ENCODE measurements at regions not wholly inside any gene's neighbourhood (a gene's known extent, or its start where the extent isn't known, plus 50 kb on each side); places are given as distances from the start of the nearest gene placed in this dataset.

DNA sequence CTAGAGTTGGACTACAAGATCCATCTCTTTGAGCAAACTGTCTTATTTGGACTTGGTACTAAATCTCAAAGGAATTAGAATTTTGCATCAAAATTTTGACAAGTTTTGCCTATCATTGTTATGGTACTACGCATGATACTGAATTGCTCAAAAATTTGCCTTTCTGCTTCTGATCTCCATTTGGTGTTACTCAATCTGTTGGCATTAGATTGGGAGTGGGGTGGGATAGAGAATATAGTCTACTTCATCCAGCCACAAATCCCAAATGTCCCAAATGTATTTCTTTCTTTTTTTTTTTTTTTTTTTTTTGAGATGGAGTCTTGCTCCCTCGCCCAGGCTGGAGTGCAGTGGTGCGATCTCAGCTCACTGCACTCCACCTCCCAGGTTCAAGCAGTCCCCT lies 204.8 kb downstream of the TANC2 start:
- TF ChIP-seq CTCF (IDR thresholded peaks at IDR 0.05) (no peak), TAF1 (IDR thresholded peaks at IDR 0.05; ENCODE audit: borderline replicate concordance, low read depth, low read length) (no peak)
- TF ChIP-seq, protein P1, sequence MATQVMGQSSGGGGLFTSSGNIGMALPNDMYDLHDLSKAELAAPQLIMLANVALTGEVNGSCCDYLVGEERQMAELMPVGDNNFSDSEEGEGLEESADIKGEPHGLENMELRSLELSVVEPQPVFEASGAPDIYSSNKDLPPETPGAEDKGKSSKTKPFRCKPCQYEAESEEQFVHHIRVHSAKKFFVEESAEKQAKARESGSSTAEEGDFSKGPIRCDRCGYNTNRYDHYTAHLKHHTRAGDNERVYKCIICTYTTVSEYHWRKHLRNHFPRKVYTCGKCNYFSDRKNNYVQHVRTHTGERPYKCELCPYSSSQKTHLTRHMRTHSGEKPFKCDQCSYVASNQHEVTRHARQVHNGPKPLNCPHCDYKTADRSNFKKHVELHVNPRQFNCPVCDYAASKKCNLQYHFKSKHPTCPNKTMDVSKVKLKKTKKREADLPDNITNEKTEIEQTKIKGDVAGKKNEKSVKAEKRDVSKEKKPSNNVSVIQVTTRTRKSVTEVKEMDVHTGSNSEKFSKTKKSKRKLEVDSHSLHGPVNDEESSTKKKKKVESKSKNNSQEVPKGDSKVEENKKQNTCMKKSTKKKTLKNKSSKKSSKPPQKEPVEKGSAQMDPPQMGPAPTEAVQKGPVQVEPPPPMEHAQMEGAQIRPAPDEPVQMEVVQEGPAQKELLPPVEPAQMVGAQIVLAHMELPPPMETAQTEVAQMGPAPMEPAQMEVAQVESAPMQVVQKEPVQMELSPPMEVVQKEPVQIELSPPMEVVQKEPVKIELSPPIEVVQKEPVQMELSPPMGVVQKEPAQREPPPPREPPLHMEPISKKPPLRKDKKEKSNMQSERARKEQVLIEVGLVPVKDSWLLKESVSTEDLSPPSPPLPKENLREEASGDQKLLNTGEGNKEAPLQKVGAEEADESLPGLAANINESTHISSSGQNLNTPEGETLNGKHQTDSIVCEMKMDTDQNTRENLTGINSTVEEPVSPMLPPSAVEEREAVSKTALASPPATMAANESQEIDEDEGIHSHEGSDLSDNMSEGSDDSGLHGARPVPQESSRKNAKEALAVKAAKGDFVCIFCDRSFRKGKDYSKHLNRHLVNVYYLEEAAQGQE (IDR thresholded peaks at IDR 0.05; ENCODE audit: low read depth, low read length) = no peak
- TF ChIP-seq, protein P2, sequence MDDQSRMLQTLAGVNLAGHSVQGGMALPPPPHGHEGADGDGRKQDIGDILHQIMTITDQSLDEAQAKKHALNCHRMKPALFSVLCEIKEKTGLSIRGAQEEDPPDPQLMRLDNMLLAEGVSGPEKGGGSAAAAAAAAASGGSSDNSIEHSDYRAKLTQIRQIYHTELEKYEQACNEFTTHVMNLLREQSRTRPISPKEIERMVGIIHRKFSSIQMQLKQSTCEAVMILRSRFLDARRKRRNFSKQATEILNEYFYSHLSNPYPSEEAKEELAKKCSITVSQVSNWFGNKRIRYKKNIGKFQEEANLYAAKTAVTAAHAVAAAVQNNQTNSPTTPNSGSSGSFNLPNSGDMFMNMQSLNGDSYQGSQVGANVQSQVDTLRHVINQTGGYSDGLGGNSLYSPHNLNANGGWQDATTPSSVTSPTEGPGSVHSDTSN (IDR thresholded peaks at IDR 0.05) = no peak
